ENCODE measurements at regions not wholly inside any gene's neighbourhood (a gene's known extent, or its start where the extent isn't known, plus 50 kb on each side); places are given as distances from the start of the nearest gene placed in this dataset.

DNA sequence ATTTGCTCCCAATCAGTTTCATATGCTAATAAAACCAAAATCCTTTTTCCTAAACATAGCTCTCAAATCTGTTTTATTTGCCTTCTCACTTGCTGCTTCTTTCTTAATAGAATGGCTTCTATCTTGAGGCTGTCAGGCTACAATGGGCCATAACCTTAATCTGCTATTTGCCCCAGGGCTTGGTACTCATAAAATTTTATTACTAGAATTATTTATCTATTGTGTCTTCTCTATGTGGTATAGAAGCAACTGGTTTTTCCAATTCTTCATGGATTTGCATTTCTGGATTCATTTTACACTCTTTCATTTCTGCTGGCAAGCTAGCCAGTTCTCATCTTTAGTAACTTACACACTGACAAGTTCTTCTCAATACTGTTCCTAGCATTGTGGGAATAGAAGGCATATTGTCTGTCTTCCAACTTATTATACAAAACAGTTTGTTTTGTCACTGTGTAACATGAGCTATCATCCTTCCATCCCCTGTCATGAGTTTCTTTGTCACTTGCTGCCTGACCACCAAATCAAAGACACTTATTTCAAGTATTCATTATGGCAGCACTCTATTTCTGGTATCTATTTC is 96.6 kb upstream of the KCNIP4 start:
- Mint-ChIP-seq H3K9me3 (peaks cover 9% of the 10 kb centered on the region), H3K4me1 (no peaks in the 10 kb centered on the region), H3K4me3 (no peak overlapping the region), H3K36me3 (ENCODE audit: insufficient read depth) (no peaks in the 10 kb centered on the region), H3K27me3 (no peaks in the 10 kb centered on the region), H3K27ac (ENCODE audit: low read depth) (no peak overlapping the region)
- ATAC-seq (replicated peaks; ENCODE audit: extremely low read depth, poor library complexity, severe bottlenecking) = no peak
- DNase-seq (ENCODE audit: low spot score in 2 of 2) = no peak

DNA sequence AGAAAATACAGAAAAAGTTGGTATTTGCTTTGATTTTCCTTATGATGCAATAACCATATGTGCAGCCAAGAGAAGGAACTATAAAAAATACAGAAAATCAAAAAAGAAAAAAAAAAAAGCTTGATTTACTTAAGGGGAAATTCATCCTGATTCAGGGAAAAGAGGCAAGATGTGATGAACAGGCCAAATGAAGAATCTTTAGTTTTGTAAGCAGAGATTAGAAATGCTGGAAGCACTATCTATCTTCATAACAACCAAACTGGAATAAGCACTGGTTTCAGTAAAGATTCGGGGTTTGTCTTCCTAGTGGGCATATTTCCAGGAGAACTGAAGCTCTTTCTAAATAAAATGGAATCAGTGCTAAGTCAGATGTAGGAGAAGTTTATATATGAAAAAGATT is 82.9 kb upstream of the KCNIP4 start:
- no peak overlapping the region for H3K27ac Mint-ChIP-seq (ENCODE audit: low read depth)
- H3K4me3 Mint-ChIP-seq = no peak overlapping the region
- peaks cover 4% of the 10 kb centered on the region for H3K36me3 Mint-ChIP-seq (ENCODE audit: insufficient read depth)
- ATAC-seq (replicated peaks; ENCODE audit: extremely low read depth, poor library complexity, severe bottlenecking) = no peak
- no peak for DNase-seq (ENCODE audit: low spot score in 2 of 2)
- H3K27me3 Mint-ChIP-seq = no peaks in the 10 kb centered on the region
- peaks cover 12% of the 10 kb centered on the region for H3K9me3 Mint-ChIP-seq
- no peaks in the 10 kb centered on the region for H3K4me1 Mint-ChIP-seq

DNA sequence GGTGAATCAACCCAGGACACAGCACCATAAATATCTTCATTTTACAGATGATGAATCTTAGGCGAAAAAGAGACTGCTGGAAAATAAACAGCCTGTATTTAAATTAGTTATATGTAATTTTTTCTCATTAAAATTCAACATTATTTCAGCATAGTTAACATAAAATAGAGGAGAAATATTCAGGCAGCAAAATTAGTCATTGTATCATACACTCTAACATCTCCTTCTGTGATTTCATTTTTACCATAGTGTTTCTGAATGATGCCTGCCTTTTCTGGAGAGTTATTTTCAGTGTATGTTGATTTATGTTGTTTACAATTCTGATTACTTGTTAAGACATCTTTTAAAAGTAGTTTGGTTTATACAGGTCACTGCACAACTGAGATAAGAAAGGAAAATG is 82.3 kb upstream of the KCNIP4 start:
- Mint-ChIP-seq H3K27ac (ENCODE audit: low read depth) (no peak overlapping the region), H3K27me3 (no peaks in the 10 kb centered on the region), H3K36me3 (ENCODE audit: insufficient read depth) (peaks cover 4% of the 10 kb centered on the region), H3K4me1 (no peaks in the 10 kb centered on the region), H3K4me3 (no peak overlapping the region), H3K9me3 (peaks cover 12% of the 10 kb centered on the region)
- ATAC-seq (replicated peaks; ENCODE audit: extremely low read depth, poor library complexity, severe bottlenecking) (no peak), DNase-seq (ENCODE audit: low spot score in 2 of 2) (no peak)

DNA sequence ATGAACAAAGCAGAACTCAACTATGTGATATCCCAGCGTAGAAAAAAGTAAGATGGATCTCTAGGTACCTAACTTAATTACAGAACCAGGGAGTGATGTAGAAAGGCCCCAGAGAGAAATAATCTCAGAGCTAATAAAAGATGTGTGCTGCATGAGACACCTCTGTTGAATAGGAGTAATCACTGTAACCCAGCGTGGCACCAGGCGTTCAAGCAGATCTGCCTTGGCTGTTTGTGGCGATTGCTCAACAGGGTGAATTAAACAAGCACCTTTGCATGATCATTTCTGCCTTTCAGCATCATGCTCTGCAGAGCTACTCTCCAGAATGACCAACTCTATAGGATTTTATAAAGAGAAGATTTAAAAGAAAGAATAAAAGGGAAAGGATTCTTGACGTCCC is 81.7 kb upstream of the KCNIP4 start:
- Mint-ChIP-seq H3K27ac (ENCODE audit: low read depth) (no peak overlapping the region), H3K4me1 (no peaks in the 10 kb centered on the region), H3K27me3 (no peaks in the 10 kb centered on the region), H3K36me3 (ENCODE audit: insufficient read depth) (peaks cover 4% of the 10 kb centered on the region), H3K9me3 (peaks cover 12% of the 10 kb centered on the region), H3K4me3 (no peak overlapping the region)
- no peak for DNase-seq (ENCODE audit: low spot score in 2 of 2)
- ATAC-seq (replicated peaks; ENCODE audit: extremely low read depth, poor library complexity, severe bottlenecking) = no peak

DNA sequence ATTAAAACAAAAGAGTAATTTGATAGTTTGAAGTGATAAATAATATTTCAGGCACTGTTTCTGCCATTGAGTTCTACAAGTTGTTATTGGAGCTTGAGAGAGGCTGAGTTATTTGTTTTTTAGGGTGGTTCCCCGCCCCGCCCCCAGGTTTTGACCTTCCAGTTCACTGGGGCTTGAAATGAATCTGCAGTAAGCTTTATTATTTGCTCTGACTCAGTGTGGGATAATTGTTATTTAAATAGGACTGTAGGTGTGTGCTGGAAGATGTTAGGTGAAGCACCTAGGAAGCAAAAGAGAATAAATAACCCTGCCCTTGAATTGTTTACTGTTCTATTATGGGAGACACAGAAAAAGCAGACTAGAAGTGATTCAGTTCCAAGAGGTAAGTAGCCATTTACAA is 81.2 kb upstream of the KCNIP4 start:
- Mint-ChIP-seq H3K27ac (ENCODE audit: low read depth) (no peak overlapping the region), H3K36me3 (ENCODE audit: insufficient read depth) (peaks cover 1% of the 10 kb centered on the region)

DNA sequence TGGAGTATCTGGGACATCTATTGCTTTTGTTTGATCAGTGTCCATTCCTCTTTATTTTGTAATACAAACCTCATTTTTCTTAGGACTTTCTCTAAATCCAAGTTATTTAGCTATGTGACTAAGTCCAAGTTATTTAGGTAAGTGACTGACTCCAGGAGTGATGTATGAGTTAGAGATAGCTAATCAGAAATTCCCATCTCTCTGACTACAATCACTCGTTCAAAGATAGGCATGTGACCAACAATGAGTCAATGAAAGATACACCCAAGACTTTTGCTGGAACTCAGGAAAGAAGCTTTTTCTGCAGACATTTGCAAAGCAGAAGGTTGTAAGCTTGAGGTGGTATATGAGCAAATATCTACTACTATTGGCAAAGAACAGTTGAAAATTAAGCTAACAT is 72.5 kb upstream of the KCNIP4 start:
- Mint-ChIP-seq H3K9me3 (peaks cover 13% of the 10 kb centered on the region), H3K4me1 (no peaks in the 10 kb centered on the region), H3K27ac (ENCODE audit: low read depth) (no peak overlapping the region), H3K36me3 (ENCODE audit: insufficient read depth) (no peaks in the 10 kb centered on the region), H3K27me3 (no peaks in the 10 kb centered on the region), H3K4me3 (no peak overlapping the region)
- no peak for DNase-seq (ENCODE audit: low spot score in 2 of 2)
- ATAC-seq (replicated peaks; ENCODE audit: extremely low read depth, poor library complexity, severe bottlenecking) = no peak

More for the DNA sequence above, 81.2 kb upstream of the KCNIP4 start:
- H3K9me3 Mint-ChIP-seq = peaks cover 17% of the 10 kb centered on the region
- ATAC-seq (replicated peaks; ENCODE audit: extremely low read depth, poor library complexity, severe bottlenecking) (no peak), DNase-seq (ENCODE audit: low spot score in 2 of 2) (no peak)
- no peaks in the 10 kb centered on the region for H3K27me3 Mint-ChIP-seq
- no peaks in the 10 kb centered on the region for H3K4me1 Mint-ChIP-seq
- no peak overlapping the region for H3K4me3 Mint-ChIP-seq

DNA sequence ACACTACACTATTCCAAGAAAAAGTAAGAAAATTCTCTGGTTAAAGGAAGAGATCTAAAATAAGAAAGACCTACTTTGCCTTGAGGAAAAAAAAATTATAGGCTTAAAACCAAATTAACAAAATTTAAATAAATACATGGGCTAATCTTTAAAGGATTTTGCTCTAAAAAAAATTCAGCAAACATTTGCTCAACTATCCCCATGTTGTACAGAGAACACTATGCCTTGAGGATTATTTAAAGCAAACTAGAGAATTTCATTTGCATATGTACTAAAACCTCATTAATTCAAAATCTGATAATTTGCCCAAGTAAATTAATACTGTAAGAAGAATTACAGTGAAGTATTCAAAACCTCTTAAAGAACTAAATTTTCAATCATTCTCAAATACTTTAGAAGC is 71.6 kb upstream of the KCNIP4 start:
- H3K27me3 Mint-ChIP-seq = no peaks in the 10 kb centered on the region
- no peak overlapping the region for H3K27ac Mint-ChIP-seq (ENCODE audit: low read depth)
- ATAC-seq (replicated peaks; ENCODE audit: extremely low read depth, poor library complexity, severe bottlenecking) = no peak
- no peaks in the 10 kb centered on the region for H3K4me1 Mint-ChIP-seq
- peaks cover 12% of the 10 kb centered on the region for H3K9me3 Mint-ChIP-seq
- no peaks in the 10 kb centered on the region for H3K36me3 Mint-ChIP-seq (ENCODE audit: insufficient read depth)
- no peak for DNase-seq (ENCODE audit: low spot score in 2 of 2)
- H3K4me3 Mint-ChIP-seq = no peak overlapping the region

DNA sequence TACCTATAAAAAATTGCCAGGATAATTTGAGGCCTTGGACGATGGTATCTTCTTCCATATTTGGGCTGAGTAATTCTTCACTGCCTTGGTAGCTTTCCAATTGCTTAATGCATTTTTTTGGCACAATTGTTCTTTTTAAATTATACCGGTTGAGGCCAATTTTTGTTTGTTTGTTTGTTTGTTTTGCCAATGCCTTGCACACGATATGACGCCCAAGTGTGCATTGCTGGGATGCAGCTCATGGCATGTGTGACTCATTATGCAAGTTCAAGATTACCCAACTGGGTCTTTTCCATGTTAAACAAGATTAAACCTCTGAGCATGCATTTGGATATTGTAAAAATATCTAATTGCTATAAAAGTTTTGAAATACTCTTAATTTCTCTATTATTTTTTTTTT is 71.1 kb upstream of the KCNIP4 start:
- peaks cover 10% of the 10 kb centered on the region for H3K9me3 Mint-ChIP-seq

DNA sequence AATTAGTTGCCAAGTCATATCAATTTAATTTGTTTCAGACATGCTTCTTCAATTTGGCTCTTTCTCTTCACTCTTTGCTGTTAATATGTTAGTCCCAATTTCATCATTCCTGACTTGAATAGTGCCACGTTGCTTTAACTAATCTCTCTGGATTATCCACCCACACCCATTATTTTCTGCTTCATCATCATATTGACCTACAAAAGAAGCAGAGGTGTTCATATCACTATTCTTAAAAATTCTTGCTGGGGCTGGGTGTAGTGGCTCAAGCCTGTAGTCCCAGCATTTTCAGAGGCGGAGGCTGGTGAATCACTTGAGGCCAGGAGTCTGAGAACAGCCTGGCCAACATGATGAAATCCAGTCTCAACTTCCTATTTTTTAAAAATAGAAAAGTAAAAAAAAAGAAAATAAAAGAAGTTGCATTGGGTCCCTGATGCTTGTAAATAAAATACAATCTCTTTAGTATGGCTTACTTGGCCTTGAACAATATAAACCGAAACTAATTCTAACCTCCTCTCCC is 65.7 kb upstream of the KCNIP4 start:
- H3K9me3 Mint-ChIP-seq = peaks cover 16% of the 10 kb centered on the region
- H3K36me3 Mint-ChIP-seq (ENCODE audit: insufficient read depth) = no peaks in the 10 kb centered on the region
- ATAC-seq (replicated peaks; ENCODE audit: extremely low read depth, poor library complexity, severe bottlenecking) (no peak), DNase-seq (ENCODE audit: low spot score in 2 of 2) (no peak)
- H3K27me3 Mint-ChIP-seq = no peaks in the 10 kb centered on the region
- no peaks in the 10 kb centered on the region for H3K4me1 Mint-ChIP-seq
- H3K4me3 Mint-ChIP-seq = no peak overlapping the region
- H3K27ac Mint-ChIP-seq (ENCODE audit: low read depth) = no peak overlapping the region

More for the DNA sequence above, 71.1 kb upstream of the KCNIP4 start:
- Mint-ChIP-seq H3K27ac (ENCODE audit: low read depth) (no peak overlapping the region), H3K4me3 (no peak overlapping the region), H3K27me3 (no peaks in the 10 kb centered on the region), H3K4me1 (no peaks in the 10 kb centered on the region), H3K36me3 (ENCODE audit: insufficient read depth) (no peaks in the 10 kb centered on the region)
- DNase-seq (ENCODE audit: low spot score in 2 of 2) (no peak), ATAC-seq (replicated peaks; ENCODE audit: extremely low read depth, poor library complexity, severe bottlenecking) (no peak)

DNA sequence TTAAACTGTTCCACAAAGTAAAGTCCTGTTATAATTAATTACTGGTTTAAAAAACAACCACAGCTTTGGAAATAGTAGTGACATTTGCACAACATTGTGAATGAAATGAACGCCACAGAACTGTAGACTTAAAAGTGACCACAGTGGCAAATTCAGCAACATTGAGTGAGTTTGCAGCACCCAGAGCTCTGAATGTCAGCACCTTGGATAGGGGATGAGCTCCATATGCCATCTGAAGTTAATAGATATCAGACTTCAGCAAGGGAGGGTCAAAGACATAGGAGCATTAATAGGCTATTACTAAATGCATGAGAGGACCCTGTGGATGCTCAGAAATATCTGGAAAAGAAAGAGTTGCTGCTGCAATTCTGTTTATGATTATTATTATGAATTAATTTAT is 55.3 kb upstream of the KCNIP4 start:
- ATAC-seq (replicated peaks; ENCODE audit: extremely low read depth, poor library complexity, severe bottlenecking) (no peak), DNase-seq (ENCODE audit: low spot score in 2 of 2) (no peak)
- H3K4me3 Mint-ChIP-seq = no peak overlapping the region
- H3K36me3 Mint-ChIP-seq (ENCODE audit: insufficient read depth) = no peaks in the 10 kb centered on the region
- no peaks in the 10 kb centered on the region for H3K27me3 Mint-ChIP-seq
- H3K9me3 Mint-ChIP-seq = peaks cover 11% of the 10 kb centered on the region
- H3K4me1 Mint-ChIP-seq = no peaks in the 10 kb centered on the region
- H3K27ac Mint-ChIP-seq (ENCODE audit: low read depth) = no peak overlapping the region
